ENCODE measurements at regions not wholly inside any gene's neighbourhood (a gene's known extent, or its start where the extent isn't known, plus 50 kb on each side); places are given as distances from the start of the nearest gene placed in this dataset.

GRCh38 chr6:144758602-144759001 is 473.5 kb downstream of the UTRN start:
- TF ChIP-seq TAF1 (IDR thresholded peaks at IDR 0.05; ENCODE audit: low read depth) (no peak), MAX (IDR thresholded peaks at IDR 0.05) (no peak), RAD21 (IDR thresholded peaks at IDR 0.05; ENCODE audit: low read depth) (no peak), NFIC (IDR thresholded peaks at IDR 0.05) (no peak), TCF12 (IDR thresholded peaks at IDR 0.05; ENCODE audit: low read depth) (no peak), EGR1 (IDR thresholded peaks at IDR 0.05) (no peak), CREB1 (IDR thresholded peaks at IDR 0.05; ENCODE audit: low read depth) (no peak), TEAD4 (IDR thresholded peaks at IDR 0.05) (no peak)
